Fibroblast of lung (primary cell): ENCODE measurements at regions not wholly inside any gene's neighbourhood (a gene's known extent, or its start where the extent isn't known, plus 50 kb on each side); places are given as distances from the start of the nearest gene placed in this dataset.

Experiments used
- DNase-seq, 2 donors: peaks; one replicate each; pipeline versions ENCODE4 v3.0.0 to v3.0.0-alpha.2; 2010; ENCODE audit warnings: low read depth in 2 of 2
- H2AFZ ChIP-seq: 2 replicates; pipeline ENCODE4 v1.5.1; 2012; ENCODE audit warnings: low read length, control low read depth, inconsistent platforms
- H3K27ac ChIP-seq: 2 replicates; pipeline ENCODE4 v1.5.1; 2011; ENCODE audit warnings: low read length, control low read depth; ENCODE audit not compliant: insufficient read depth
- H3K27me3 ChIP-seq: 2 replicates; pipeline ENCODE4 v1.5.1; 2011; ENCODE audit warnings: mild to moderate bottlenecking, low read length; ENCODE audit not compliant: control insufficient read depth, insufficient read depth
- H3K36me3 ChIP-seq: 2 replicates; pipeline ENCODE4 v1.5.1; 2011; ENCODE audit warnings: low read length; ENCODE audit not compliant: control insufficient read depth, insufficient read depth
- H3K4me1 ChIP-seq: 2 replicates; pipeline ENCODE4 v1.5.1; 2011; ENCODE audit warnings: low read length; ENCODE audit not compliant: control insufficient read depth, insufficient read depth; ENCODE audit errors: extremely low read depth
- H3K4me2 ChIP-seq: 2 replicates; pipeline ENCODE4 v1.5.1; 2011; ENCODE audit warnings: low read length, control low read depth; ENCODE audit not compliant: insufficient read depth; ENCODE audit errors: extremely low read depth
- H3K4me3 ChIP-seq, 4 experiments: fragments of 200-600 bp in 1 of 4; sonication (generic) in 1 of 4; replicated peaks in 1 of 4; 2 replicates each; pipeline ENCODE4 v1.5.1; 2011 to 2016; ENCODE audit warnings: low read length in 4 of 4, low read depth in 3 of 4, mild to moderate bottlenecking in 3 of 4, control low read depth in 2 of 4, inconsistent platforms in 1 of 4, mixed read lengths in 1 of 4; ENCODE audit not compliant: insufficient read depth in 1 of 4; ENCODE audit errors: control extremely low read depth in 1 of 4
- H3K79me2 ChIP-seq: 2 replicates; pipeline ENCODE4 v1.5.1; 2012; ENCODE audit warnings: mild to moderate bottlenecking, low read length, inconsistent platforms; ENCODE audit not compliant: control insufficient read depth, insufficient read depth
- H3K9ac ChIP-seq: 2 replicates; pipeline ENCODE4 v1.5.1; 2011; ENCODE audit warnings: mild to moderate bottlenecking, low read length, control low read depth; ENCODE audit not compliant: insufficient read depth
- H3K9me3 ChIP-seq: 2 replicates; pipeline ENCODE4 v1.5.1; 2012; ENCODE audit warnings: low read depth, low read length; ENCODE audit not compliant: control insufficient read depth, insufficient read depth
- H4K20me1 ChIP-seq: 2 replicates; pipeline ENCODE4 v1.5.1; 2011; ENCODE audit warnings: low read length; ENCODE audit not compliant: control insufficient read depth, insufficient read depth; ENCODE audit errors: extremely low read depth
- EZH2 ChIP-seq: IDR thresholded peaks from 2 replicates; pipeline ENCODE4 v1.5.1; 2012; ENCODE audit warnings: low read length, control low read depth, mild to moderate bottlenecking; ENCODE audit errors: missing control alignments
- TF ChIP-seq, protein P1 (sequence below), 2 donors: IDR thresholded peaks in 1 of 2; conservative IDR thresholded peaks in 1 of 2; 1 replicate in 1 of 2; 2 replicates in 1 of 2; pipeline ENCODE4 v1.5.1; 2011 to 2012; ENCODE audit warnings: low read length in 2 of 2, control low read depth in 1 of 2, inconsistent platforms in 1 of 2, low read depth in 1 of 2, mild to moderate bottlenecking in 1 of 2

- H3K4me2 ChIP-seq = no peak overlapping the region
- no peak for DNase-seq
- H3K4me3 ChIP-seq = no peak overlapping the region
- no peaks in the 10 kb centered on the region for H3K36me3 ChIP-seq
- TF ChIP-seq, protein P1, sequence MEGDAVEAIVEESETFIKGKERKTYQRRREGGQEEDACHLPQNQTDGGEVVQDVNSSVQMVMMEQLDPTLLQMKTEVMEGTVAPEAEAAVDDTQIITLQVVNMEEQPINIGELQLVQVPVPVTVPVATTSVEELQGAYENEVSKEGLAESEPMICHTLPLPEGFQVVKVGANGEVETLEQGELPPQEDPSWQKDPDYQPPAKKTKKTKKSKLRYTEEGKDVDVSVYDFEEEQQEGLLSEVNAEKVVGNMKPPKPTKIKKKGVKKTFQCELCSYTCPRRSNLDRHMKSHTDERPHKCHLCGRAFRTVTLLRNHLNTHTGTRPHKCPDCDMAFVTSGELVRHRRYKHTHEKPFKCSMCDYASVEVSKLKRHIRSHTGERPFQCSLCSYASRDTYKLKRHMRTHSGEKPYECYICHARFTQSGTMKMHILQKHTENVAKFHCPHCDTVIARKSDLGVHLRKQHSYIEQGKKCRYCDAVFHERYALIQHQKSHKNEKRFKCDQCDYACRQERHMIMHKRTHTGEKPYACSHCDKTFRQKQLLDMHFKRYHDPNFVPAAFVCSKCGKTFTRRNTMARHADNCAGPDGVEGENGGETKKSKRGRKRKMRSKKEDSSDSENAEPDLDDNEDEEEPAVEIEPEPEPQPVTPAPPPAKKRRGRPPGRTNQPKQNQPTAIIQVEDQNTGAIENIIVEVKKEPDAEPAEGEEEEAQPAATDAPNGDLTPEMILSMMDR (conservative IDR thresholded peaks at IDR 0.05 in 1 of 2, IDR thresholded peaks at IDR 0.05 in 1 of 2; ENCODE audit: low read depth in 1 of 2, low read length in 2 of 2) = no peak
- no peak for TF ChIP-seq EZH2
- no peaks in the 10 kb centered on the region for H3K9me3 ChIP-seq
- H3K79me2 ChIP-seq = no peaks in the 10 kb centered on the region
- H2AFZ ChIP-seq = no peak overlapping the region
- no peaks in the 10 kb centered on the region for H4K20me1 ChIP-seq
- no peak overlapping the region for H3K27ac ChIP-seq
- H3K9ac ChIP-seq = no peak overlapping the region
- no peaks in the 10 kb centered on the region for H3K27me3 ChIP-seq
- H3K4me1 ChIP-seq = no peaks in the 10 kb centered on the region
These were observed 596.0 kb downstream of the INSC start for GRCh38 chr11:15710580-15711275.

DNA sequence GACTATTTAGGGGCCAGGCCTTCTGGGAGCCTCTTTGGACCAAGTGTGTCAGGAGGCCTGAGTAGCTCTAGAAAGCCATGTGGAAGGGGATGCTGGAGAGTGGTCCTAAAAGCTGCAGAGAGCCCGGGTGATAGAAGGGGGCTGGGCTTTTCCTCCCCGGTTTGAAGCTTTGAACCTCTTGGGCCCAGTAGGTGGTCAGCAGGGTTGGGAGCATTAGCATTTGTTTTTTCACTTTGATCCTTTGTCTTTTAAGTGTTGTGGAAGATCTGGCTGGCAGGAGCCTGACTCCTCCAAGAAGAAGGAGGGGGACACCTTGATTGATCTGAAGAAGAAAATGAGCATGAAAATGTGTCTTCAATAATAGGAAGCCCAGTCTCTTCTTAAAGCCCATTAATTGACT is 596.6 kb downstream of the INSC start:
- no peak for TF ChIP-seq EZH2
- TF ChIP-seq, protein P1 (conservative IDR thresholded peaks at IDR 0.05 in 1 of 2, IDR thresholded peaks at IDR 0.05 in 1 of 2; ENCODE audit: low read depth in 1 of 2, low read length in 2 of 2) = no peak
- H3K9me3 ChIP-seq = no peaks in the 10 kb centered on the region

GRCh38 chr11:15714641-15715399 is 600.1 kb downstream of the INSC start:
- TF ChIP-seq, protein P1 (conservative IDR thresholded peaks at IDR 0.05 in 1 of 2, IDR thresholded peaks at IDR 0.05 in 1 of 2; ENCODE audit: low read depth in 1 of 2, low read length in 2 of 2) = no peak
- no peak for TF ChIP-seq EZH2
- Histone ChIP-seq H3K27ac (no peak overlapping the region), H4K20me1 (peaks cover 1% of the 10 kb centered on the region), H3K4me1 (no peaks in the 10 kb centered on the region), H3K9ac (no peak overlapping the region), H3K9me3 (no peaks in the 10 kb centered on the region), H3K79me2 (no peaks in the 10 kb centered on the region), H3K36me3 (no peaks in the 10 kb centered on the region), H3K4me2 (no peak overlapping the region), H2AFZ (no peak overlapping the region), H3K27me3 (no peaks in the 10 kb centered on the region), H3K4me3 (no peak overlapping the region)
- DNase-seq = no peak

More for the DNA sequence above, 596.6 kb downstream of the INSC start:
- Histone ChIP-seq H3K27me3 (no peaks in the 10 kb centered on the region), H3K27ac (no peak overlapping the region), H3K36me3 (no peaks in the 10 kb centered on the region), H3K4me3 (no peak overlapping the region), H3K9ac (no peak overlapping the region), H2AFZ (no peak overlapping the region), H3K4me2 (no peak overlapping the region), H3K4me1 (no peaks in the 10 kb centered on the region), H4K20me1 (peaks cover 1% of the 10 kb centered on the region), H3K79me2 (no peaks in the 10 kb centered on the region)
- DNase-seq = no peak
